ENCODE measurements at regions not wholly inside any gene's neighbourhood (a gene's known extent, or its start where the extent isn't known, plus 50 kb on each side); places are given as distances from the start of the nearest gene placed in this dataset.

DNA sequence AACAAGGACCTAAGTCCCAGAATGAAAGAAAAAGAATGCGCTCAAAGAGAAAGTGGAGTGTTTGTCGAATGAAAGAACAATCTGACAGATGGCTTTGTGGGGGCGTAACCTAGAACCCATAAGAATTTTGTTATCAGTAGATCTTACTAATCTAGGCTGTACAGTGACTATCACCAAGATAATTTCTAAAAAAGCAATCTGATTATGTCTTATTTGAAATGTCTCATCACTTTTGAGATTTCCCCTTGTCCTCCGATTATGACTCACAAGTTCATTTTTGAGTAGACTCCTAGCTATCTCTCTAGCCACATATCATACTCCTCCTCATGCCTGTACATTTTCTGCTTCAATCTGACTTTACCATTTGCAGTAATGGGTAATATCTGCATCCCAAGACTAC, 135.6 kb upstream of the SMARCA2 start:
- intact Hi-C loops (cut with DNase I, micrococcal nuclease), result loop anchor here in 1 of 2 experiments (10.0 kb wide), 1 partner anchor 155 kb away; no protein-coding TSS in a partner anchor
- Mint-ChIP-seq H3K27ac (no peak overlapping the region), H3K36me3 (ENCODE audit: low read depth) (no peaks in the 10 kb centered on the region), H3K4me1 (ENCODE audit: low read depth) (peaks cover 22% of the 10 kb centered on the region), H3K4me3 (no peak overlapping the region), H3K27me3 (no peaks in the 10 kb centered on the region), H3K9me3 (no peaks in the 10 kb centered on the region)
- Histone ChIP-seq H3K9me3 (ENCODE audit: control insufficient read depth in 1 of 2, insufficient read depth in 1 of 2, low read length in 2 of 2) (no peaks in the 10 kb centered on the region), H3K27ac (ENCODE audit: low read depth in 1 of 2, low read length in 2 of 2) (no peak overlapping the region), H3K4me3 (ENCODE audit: low read length) (no peak overlapping the region), H3K36me3 (ENCODE audit: insufficient read depth, low read length) (no peaks in the 10 kb centered on the region), H3K27me3 (ENCODE audit: control insufficient read depth in 1 of 2, insufficient read depth in 2 of 2, low read length in 2 of 2) (no peaks in the 10 kb centered on the region), H3K4me1 (ENCODE audit: insufficient read depth, low read length) (peaks cover 7% of the 10 kb centered on the region)
- CTCF ChIA-PET, result no interaction called here
- TF ChIP-seq, protein P1, sequence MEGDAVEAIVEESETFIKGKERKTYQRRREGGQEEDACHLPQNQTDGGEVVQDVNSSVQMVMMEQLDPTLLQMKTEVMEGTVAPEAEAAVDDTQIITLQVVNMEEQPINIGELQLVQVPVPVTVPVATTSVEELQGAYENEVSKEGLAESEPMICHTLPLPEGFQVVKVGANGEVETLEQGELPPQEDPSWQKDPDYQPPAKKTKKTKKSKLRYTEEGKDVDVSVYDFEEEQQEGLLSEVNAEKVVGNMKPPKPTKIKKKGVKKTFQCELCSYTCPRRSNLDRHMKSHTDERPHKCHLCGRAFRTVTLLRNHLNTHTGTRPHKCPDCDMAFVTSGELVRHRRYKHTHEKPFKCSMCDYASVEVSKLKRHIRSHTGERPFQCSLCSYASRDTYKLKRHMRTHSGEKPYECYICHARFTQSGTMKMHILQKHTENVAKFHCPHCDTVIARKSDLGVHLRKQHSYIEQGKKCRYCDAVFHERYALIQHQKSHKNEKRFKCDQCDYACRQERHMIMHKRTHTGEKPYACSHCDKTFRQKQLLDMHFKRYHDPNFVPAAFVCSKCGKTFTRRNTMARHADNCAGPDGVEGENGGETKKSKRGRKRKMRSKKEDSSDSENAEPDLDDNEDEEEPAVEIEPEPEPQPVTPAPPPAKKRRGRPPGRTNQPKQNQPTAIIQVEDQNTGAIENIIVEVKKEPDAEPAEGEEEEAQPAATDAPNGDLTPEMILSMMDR (IDR thresholded peaks at IDR 0.05), result no peak
- DNase-seq (no peak), ATAC-seq (ENCODE audit: poor library complexity) (no peak)
- POLR2A ChIA-PET, result no interaction called here

DNA sequence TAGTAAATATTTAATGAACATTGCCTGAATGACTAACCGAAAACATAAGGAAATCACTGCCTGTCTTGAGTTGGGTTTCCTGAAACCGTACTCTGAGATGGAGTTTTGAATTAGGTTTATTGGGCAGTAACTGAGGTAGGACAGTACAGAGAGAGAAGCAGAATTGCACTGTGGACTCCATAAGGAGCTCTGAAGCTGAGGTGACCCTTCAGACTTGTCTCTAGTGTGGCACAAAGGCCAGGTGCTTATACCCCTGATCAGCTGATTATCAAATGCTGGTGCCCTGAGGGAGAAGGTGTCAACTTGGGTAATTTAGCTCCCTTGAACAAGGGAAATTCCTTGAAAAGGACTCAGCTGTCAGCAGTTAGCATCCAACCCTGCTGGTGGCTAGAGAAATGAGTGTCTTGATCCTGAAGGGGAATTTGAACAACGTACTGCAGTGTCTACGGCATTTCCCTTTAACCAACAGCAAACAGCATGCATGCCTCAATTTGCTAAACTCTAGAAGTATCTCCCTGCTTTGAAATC, 135.0 kb upstream of the SMARCA2 start:
- ChIA-PET CTCF (no interaction called here), POLR2A (no interaction called here)
- no peaks in the 10 kb centered on the region for H3K27me3 Mint-ChIP-seq
- H3K36me3 Mint-ChIP-seq (ENCODE audit: low read depth), result no peaks in the 10 kb centered on the region
- H3K9me3 Mint-ChIP-seq, result no peaks in the 10 kb centered on the region
- no peaks in the 10 kb centered on the region for H3K27me3 ChIP-seq (ENCODE audit: control insufficient read depth in 1 of 2, insufficient read depth in 2 of 2, low read length in 2 of 2)
- no peaks in the 10 kb centered on the region for H3K36me3 ChIP-seq (ENCODE audit: insufficient read depth, low read length)
- no peak overlapping the region for H3K27ac Mint-ChIP-seq
- H3K4me3 Mint-ChIP-seq, result no peak overlapping the region
- no peak overlapping the region for H3K27ac ChIP-seq (ENCODE audit: low read depth in 1 of 2, low read length in 2 of 2)
- peaks cover 21% of the 10 kb centered on the region for H3K4me1 Mint-ChIP-seq (ENCODE audit: low read depth)
- ATAC-seq (ENCODE audit: poor library complexity), result no peak
- no peak overlapping the region for H3K4me3 ChIP-seq (ENCODE audit: low read length)
- no peak for DNase-seq
- H3K9me3 ChIP-seq (ENCODE audit: control insufficient read depth in 1 of 2, insufficient read depth in 1 of 2, low read length in 2 of 2), result no peaks in the 10 kb centered on the region
- TF ChIP-seq, protein P1 (IDR thresholded peaks at IDR 0.05), result no peak
- intact Hi-C loops (cut with DNase I, micrococcal nuclease), result no loop called here
- H3K4me1 ChIP-seq (ENCODE audit: insufficient read depth, low read length), result peaks cover 7% of the 10 kb centered on the region

DNA sequence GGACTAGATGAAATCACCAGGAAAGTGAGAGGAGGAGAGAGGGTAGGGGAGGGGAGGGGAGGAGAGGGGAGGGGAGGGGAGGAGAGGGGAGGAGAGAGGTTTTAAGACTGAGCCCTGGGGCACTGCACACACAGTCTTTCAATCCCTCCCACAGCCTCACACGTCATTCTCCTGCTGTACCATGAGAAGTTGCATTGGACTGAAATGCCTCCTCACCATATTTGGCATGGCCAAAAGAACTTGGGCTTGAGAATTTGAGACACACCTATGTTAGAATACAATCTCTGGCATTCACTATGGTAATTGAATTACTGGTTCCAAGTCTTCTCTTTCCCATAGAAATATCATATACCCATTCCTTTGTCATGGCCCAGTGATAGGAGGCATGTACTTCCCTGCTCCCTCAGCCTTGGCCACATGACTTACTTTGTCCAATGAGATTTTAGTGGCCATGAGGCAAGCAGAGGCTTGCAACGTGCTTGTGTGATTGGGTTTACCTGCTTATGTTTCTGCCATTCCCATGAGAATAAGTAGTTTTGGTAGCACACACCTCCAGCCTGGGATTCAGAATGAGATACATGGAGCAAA, 133.3 kb upstream of the SMARCA2 start:
- Histone ChIP-seq H3K4me3 (ENCODE audit: low read length) (no peak overlapping the region), H3K36me3 (ENCODE audit: insufficient read depth, low read length) (no peaks in the 10 kb centered on the region), H3K27ac (ENCODE audit: low read depth in 1 of 2, low read length in 2 of 2) (no peak overlapping the region), H3K27me3 (ENCODE audit: control insufficient read depth in 1 of 2, insufficient read depth in 2 of 2, low read length in 2 of 2) (no peaks in the 10 kb centered on the region), H3K9me3 (ENCODE audit: control insufficient read depth in 1 of 2, insufficient read depth in 1 of 2, low read length in 2 of 2) (no peaks in the 10 kb centered on the region), H3K4me1 (ENCODE audit: insufficient read depth, low read length) (no peaks in the 10 kb centered on the region)
- Mint-ChIP-seq H3K27me3 (no peaks in the 10 kb centered on the region), H3K27ac (no peak overlapping the region), H3K4me3 (no peak overlapping the region), H3K4me1 (ENCODE audit: low read depth) (peaks cover 4% of the 10 kb centered on the region), H3K9me3 (no peaks in the 10 kb centered on the region), H3K36me3 (ENCODE audit: low read depth) (no peaks in the 10 kb centered on the region)
- TF ChIP-seq, protein P1 (IDR thresholded peaks at IDR 0.05), result no peak
- DNase-seq, result no peak
- ATAC-seq (ENCODE audit: poor library complexity), result no peak
- intact Hi-C loops (cut with DNase I, micrococcal nuclease), result no loop called here
- ChIA-PET POLR2A (no interaction called here), CTCF (no interaction called here)
